H9 (cell line): ENCODE measurements at regions not wholly inside any gene's neighbourhood (a gene's known extent, or its start where the extent isn't known, plus 50 kb on each side); places are given as distances from the start of the nearest gene placed in this dataset.

Source experiments
- DNase-seq: peaks from one replicate; pipeline ENCODE4 v3.0.0-alpha.2; 2017
- H2AFZ ChIP-seq: one replicate; pipeline ENCODE4 v1.6.1; 2013; ENCODE audit warnings: mild to moderate bottlenecking, low read length, control low read depth, moderate library complexity
- H2AK5ac ChIP-seq: 2 replicates; pipeline ENCODE4 v1.6.1; 2013; ENCODE audit warnings: low read length, control low read depth, mixed read lengths; ENCODE audit not compliant: insufficient read length
- H2BK120ac ChIP-seq: one replicate; pipeline ENCODE4 v1.6.1; 2013; ENCODE audit warnings: low read depth, mild to moderate bottlenecking, low read length, control low read depth, inconsistent platforms; ENCODE audit not compliant: poor library complexity, severe bottlenecking
- H2BK12ac ChIP-seq: 2 replicates; pipeline ENCODE4 v1.6.1; 2013; ENCODE audit warnings: low read length, control low read depth, mixed read lengths, low read depth; ENCODE audit not compliant: insufficient read length
- H2BK15ac ChIP-seq: 2 replicates; pipeline ENCODE4 v1.6.1; 2013; ENCODE audit warnings: low read depth, low read length, control low read depth
- H2BK20ac ChIP-seq: one replicate; pipeline ENCODE4 v1.6.1; 2013; ENCODE audit warnings: low read depth, mild to moderate bottlenecking, low read length, control low read depth, inconsistent platforms; ENCODE audit not compliant: poor library complexity, severe bottlenecking
- H2BK5ac ChIP-seq: 2 replicates; pipeline ENCODE4 v1.6.1; 2013; ENCODE audit warnings: low read length, control low read depth, mixed read lengths; ENCODE audit not compliant: insufficient read length
- H3K14ac ChIP-seq: 2 replicates; pipeline ENCODE4 v1.6.1; 2013; ENCODE audit warnings: low read length, control low read depth; ENCODE audit not compliant: insufficient read depth
- H3K18ac ChIP-seq: 2 replicates; pipeline ENCODE4 v1.6.1; 2013; ENCODE audit warnings: low read depth, mild to moderate bottlenecking, mixed read lengths, low read length, control low read depth; ENCODE audit not compliant: insufficient read length
- H3K23ac ChIP-seq: 2 replicates; pipeline ENCODE4 v1.6.1; 2013; ENCODE audit warnings: low read length, control low read depth, mixed read lengths, low read depth; ENCODE audit not compliant: insufficient read length
- H3K23me2 ChIP-seq: 2 replicates; pipeline ENCODE4 v1.6.1; 2013; ENCODE audit warnings: low read depth, mild to moderate bottlenecking, mixed read lengths, low read length, control low read depth; ENCODE audit not compliant: insufficient read length, poor library complexity, severe bottlenecking
- H3K27ac ChIP-seq: 2 replicates; pipeline ENCODE4 v1.5.1; 2013; ENCODE audit warnings: low read length, control low read depth, mixed read lengths, low read depth; ENCODE audit not compliant: insufficient read length
- H3K27me3 ChIP-seq: 2 replicates; pipeline ENCODE4 v1.6.1; 2013; ENCODE audit warnings: low read length, control low read depth, inconsistent platforms; ENCODE audit not compliant: insufficient read depth
- H3K4ac ChIP-seq: 2 replicates; pipeline ENCODE4 v1.6.1; 2013; ENCODE audit warnings: low read depth, mild to moderate bottlenecking, control low read depth, inconsistent platforms, low read length, moderate library complexity
- H3K4me1 ChIP-seq: 2 replicates; pipeline ENCODE4 v1.6.1; 2013; ENCODE audit warnings: low read length, control low read depth, inconsistent platforms; ENCODE audit not compliant: insufficient read depth
- H3K4me2 ChIP-seq: 2 replicates; pipeline ENCODE4 v1.6.1; 2013; ENCODE audit warnings: low read length, control low read depth, mixed read lengths; ENCODE audit not compliant: insufficient read length, insufficient read depth
- H3K56ac ChIP-seq: 2 replicates; pipeline ENCODE4 v1.6.1; 2013; ENCODE audit warnings: low read depth, mild to moderate bottlenecking, mixed read lengths, low read length, control low read depth; ENCODE audit not compliant: insufficient read length
- H3K79me1 ChIP-seq: 2 replicates; pipeline ENCODE4 v1.6.1; 2013; ENCODE audit warnings: low read depth, mild to moderate bottlenecking, moderate library complexity, low read length, control low read depth, inconsistent platforms; ENCODE audit not compliant: insufficient read depth, poor library complexity, severe bottlenecking
- H3K79me2 ChIP-seq: 2 replicates; pipeline ENCODE4 v1.6.1; 2013; ENCODE audit warnings: low read length, control low read depth, inconsistent platforms; ENCODE audit not compliant: insufficient read depth
- H3K9ac ChIP-seq: 2 replicates; pipeline ENCODE4 v1.6.1; 2013; ENCODE audit warnings: low read length, control low read depth, mixed read lengths; ENCODE audit not compliant: insufficient read length; ENCODE audit errors: extremely low read depth
- H3K9me3 ChIP-seq: one replicate; pipeline ENCODE4 v1.6.1; 2013; ENCODE audit warnings: low read depth, low read length, inconsistent platforms; ENCODE audit not compliant: control insufficient read depth
- H3T11ph ChIP-seq: one replicate; pipeline ENCODE4 v1.6.1; 2013; ENCODE audit warnings: mild to moderate bottlenecking, low read length, control low read depth, inconsistent platforms
- H4K20me1 ChIP-seq: one replicate; pipeline ENCODE4 v1.6.1; 2013; ENCODE audit not compliant: control insufficient read depth, insufficient read length, insufficient read depth
- H4K5ac ChIP-seq: 2 replicates; pipeline ENCODE4 v1.6.1; 2013; ENCODE audit warnings: low read depth, mild to moderate bottlenecking, mixed read lengths, low read length, control low read depth; ENCODE audit not compliant: insufficient read length
- H4K8ac ChIP-seq: replicated peaks from 2 replicates; pipeline ENCODE4 v1.6.1; 2013; ENCODE audit warnings: low read length, control low read depth, mixed read lengths, low read depth; ENCODE audit not compliant: insufficient read length
- H4K91ac ChIP-seq: 2 replicates; pipeline ENCODE4 v1.6.1; 2013; ENCODE audit warnings: low read depth, mild to moderate bottlenecking, moderate library complexity, mixed read lengths, low read length, control low read depth; ENCODE audit not compliant: insufficient read length
- H3K27ac Mint-ChIP-seq, 3 experiments: 2 replicates in 2 of 3; 3 replicates in 1 of 3; pipeline ENCODE4 v1.8.0; 2020 to 2021; ENCODE audit warnings: mixed read lengths in 3 of 3, mild to moderate bottlenecking in 1 of 3, moderate library complexity in 1 of 3
- H3K27me3 Mint-ChIP-seq: 2 replicates; pipeline ENCODE4 v1.8.0; 2021; ENCODE audit warnings: low read depth, mild to moderate bottlenecking, moderate library complexity, mixed read lengths
- H3K36me3 Mint-ChIP-seq, 3 experiments: 2 replicates in 2 of 3; 3 replicates in 1 of 3; pipeline ENCODE4 v1.8.0; 2020 to 2021; ENCODE audit warnings: low read depth in 3 of 3, mixed read lengths in 3 of 3; ENCODE audit not compliant: insufficient read depth in 1 of 3
- H3K4me1 Mint-ChIP-seq, 2 experiments: 2 replicates each; pipeline ENCODE4 v1.8.0; 2020; ENCODE audit warnings: mixed read lengths in 2 of 2
- H3K4me3 Mint-ChIP-seq, 2 experiments: 2 replicates in 1 of 2; 3 replicates in 1 of 2; pipeline ENCODE4 v1.8.0; 2020 to 2021; ENCODE audit warnings: mild to moderate bottlenecking in 2 of 2, mixed read lengths in 2 of 2, moderate library complexity in 1 of 2
- H3K9me3 Mint-ChIP-seq, 2 experiments: 2 replicates in 1 of 2; 3 replicates in 1 of 2; pipeline ENCODE4 v1.8.0; 2020; ENCODE audit warnings: mild to moderate bottlenecking in 2 of 2, mixed read lengths in 2 of 2, moderate library complexity in 1 of 2
- WGBS: extraction: QIAGEN DNeasy Blood & Tissue Kit; methylation state at CpG from one replicate; pipeline ENCODE4 v1.1.7; 2013; ENCODE audit warnings: missing lambda C conversion rate, low lambda C conversion rate, mixed read lengths; ENCODE audit not compliant: insufficient read length; ENCODE audit errors: extremely low coverage; 5-methylcytosine and 5-hydroxymethylcytosine counted together
- TF ChIP-seq, protein P1 (sequence below): fragments of 200-600 bp; sonication (generic); conservative IDR thresholded peaks from 3 replicates; pipeline ENCODE4 v1.8.0; 2021; ENCODE audit warnings: antibody characterized with exemption, mild to moderate bottlenecking

DNA sequence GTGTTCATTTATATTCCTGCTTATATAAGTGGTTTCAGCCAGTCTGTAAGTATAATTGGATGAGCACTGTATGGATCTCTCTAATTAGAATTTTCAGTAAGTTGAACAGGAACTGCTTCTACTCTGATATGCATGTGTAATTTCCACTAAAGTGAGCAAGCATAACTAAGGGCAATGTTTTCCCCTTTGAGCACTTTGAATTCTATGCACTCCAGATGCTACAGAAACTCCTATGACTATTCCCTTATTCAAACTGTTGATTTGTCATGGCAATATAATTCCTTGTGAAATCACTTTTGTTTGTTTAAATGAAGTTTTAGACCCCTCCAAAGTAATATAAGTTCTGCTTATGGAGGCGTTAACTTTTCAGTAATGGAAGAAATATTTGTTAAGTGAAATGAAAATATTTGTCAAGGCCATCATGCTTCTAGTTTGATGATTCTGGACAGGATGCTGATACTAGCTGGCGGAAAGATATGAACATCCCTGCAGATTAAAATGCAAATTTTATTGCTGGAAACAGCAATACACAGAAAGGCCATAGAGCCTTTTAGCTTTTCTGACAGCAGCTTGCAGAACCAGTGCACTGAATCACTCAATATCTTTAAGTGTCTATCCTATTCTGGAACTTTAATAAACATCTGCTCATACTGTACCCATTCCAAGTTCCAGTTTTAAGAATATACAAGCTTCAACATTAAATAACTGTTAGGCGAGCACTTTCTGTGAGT is 1460.8 kb downstream of the RAPGEF2 start:
- no peak overlapping the region for H3K4me2 ChIP-seq
- H2AK5ac ChIP-seq = no peak overlapping the region
- H3K27me3 ChIP-seq = no peaks in the 10 kb centered on the region
- no peaks in the 10 kb centered on the region for H3K79me2 ChIP-seq
- no peaks in the 10 kb centered on the region for H4K20me1 ChIP-seq
- DNase-seq = no peak
- no peak overlapping the region for H3K27ac Mint-ChIP-seq
- H3K4me3 Mint-ChIP-seq = no peak overlapping the region
- H3K79me1 ChIP-seq = no peaks in the 10 kb centered on the region
- H3K4me1 Mint-ChIP-seq = no peaks in the 10 kb centered on the region
- no peaks in the 10 kb centered on the region for H3K36me3 Mint-ChIP-seq
- TF ChIP-seq, protein P1, sequence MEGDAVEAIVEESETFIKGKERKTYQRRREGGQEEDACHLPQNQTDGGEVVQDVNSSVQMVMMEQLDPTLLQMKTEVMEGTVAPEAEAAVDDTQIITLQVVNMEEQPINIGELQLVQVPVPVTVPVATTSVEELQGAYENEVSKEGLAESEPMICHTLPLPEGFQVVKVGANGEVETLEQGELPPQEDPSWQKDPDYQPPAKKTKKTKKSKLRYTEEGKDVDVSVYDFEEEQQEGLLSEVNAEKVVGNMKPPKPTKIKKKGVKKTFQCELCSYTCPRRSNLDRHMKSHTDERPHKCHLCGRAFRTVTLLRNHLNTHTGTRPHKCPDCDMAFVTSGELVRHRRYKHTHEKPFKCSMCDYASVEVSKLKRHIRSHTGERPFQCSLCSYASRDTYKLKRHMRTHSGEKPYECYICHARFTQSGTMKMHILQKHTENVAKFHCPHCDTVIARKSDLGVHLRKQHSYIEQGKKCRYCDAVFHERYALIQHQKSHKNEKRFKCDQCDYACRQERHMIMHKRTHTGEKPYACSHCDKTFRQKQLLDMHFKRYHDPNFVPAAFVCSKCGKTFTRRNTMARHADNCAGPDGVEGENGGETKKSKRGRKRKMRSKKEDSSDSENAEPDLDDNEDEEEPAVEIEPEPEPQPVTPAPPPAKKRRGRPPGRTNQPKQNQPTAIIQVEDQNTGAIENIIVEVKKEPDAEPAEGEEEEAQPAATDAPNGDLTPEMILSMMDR = no peak
- H3K9ac ChIP-seq = no peak overlapping the region
- H3K4me1 ChIP-seq = no peaks in the 10 kb centered on the region
- H2BK5ac ChIP-seq = no peak overlapping the region
- no CpG with 5 or more reads among the region's 3 CpGs for WGBS
- no peak overlapping the region for H4K8ac ChIP-seq
- no peaks in the 10 kb centered on the region for H3K9me3 ChIP-seq
- H3K9me3 Mint-ChIP-seq = no peaks in the 10 kb centered on the region
- no peak overlapping the region for H3K27ac ChIP-seq
- H3K18ac ChIP-seq = no peak overlapping the region
- H3K27me3 Mint-ChIP-seq = no peaks in the 10 kb centered on the region
- no peak overlapping the region for H3K56ac ChIP-seq
- no peak overlapping the region for H2BK12ac ChIP-seq
- no peak overlapping the region for H3K23ac ChIP-seq
- H3K23me2 ChIP-seq = no peaks in the 10 kb centered on the region
- no peak overlapping the region for H2BK15ac ChIP-seq
- no peak overlapping the region for H3K4ac ChIP-seq
- H4K5ac ChIP-seq = no peak overlapping the region
- H2BK120ac ChIP-seq = no peak overlapping the region
- no peak overlapping the region for H2BK20ac ChIP-seq
- H4K91ac ChIP-seq = no peak overlapping the region
- H3T11ph ChIP-seq = no peak overlapping the region
- H2AFZ ChIP-seq = no peak overlapping the region
- H3K14ac ChIP-seq = no peak overlapping the region
